ENCODE measurements at regions not wholly inside any gene's neighbourhood (a gene's known extent, or its start where the extent isn't known, plus 50 kb on each side); places are given as distances from the start of the nearest gene placed in this dataset.

- DNase-seq (ENCODE audit: low read depth): no peak
- no peak overlapping the region for H3K4me3 ChIP-seq (ENCODE audit: low read depth, low read length)
- TF ChIP-seq MAX (IDR thresholded peaks at IDR 0.05; ENCODE audit: low read depth, low read length): no peak
- no peak for TF ChIP-seq POLR2A (IDR thresholded peaks at IDR 0.05; ENCODE audit: extremely low read depth, insufficient read length)
- no peak for TF ChIP-seq MYC (IDR thresholded peaks at IDR 0.05; ENCODE audit: low read depth, low read length)
- TF ChIP-seq, protein P1, sequence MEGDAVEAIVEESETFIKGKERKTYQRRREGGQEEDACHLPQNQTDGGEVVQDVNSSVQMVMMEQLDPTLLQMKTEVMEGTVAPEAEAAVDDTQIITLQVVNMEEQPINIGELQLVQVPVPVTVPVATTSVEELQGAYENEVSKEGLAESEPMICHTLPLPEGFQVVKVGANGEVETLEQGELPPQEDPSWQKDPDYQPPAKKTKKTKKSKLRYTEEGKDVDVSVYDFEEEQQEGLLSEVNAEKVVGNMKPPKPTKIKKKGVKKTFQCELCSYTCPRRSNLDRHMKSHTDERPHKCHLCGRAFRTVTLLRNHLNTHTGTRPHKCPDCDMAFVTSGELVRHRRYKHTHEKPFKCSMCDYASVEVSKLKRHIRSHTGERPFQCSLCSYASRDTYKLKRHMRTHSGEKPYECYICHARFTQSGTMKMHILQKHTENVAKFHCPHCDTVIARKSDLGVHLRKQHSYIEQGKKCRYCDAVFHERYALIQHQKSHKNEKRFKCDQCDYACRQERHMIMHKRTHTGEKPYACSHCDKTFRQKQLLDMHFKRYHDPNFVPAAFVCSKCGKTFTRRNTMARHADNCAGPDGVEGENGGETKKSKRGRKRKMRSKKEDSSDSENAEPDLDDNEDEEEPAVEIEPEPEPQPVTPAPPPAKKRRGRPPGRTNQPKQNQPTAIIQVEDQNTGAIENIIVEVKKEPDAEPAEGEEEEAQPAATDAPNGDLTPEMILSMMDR (IDR thresholded peaks at IDR 0.05; ENCODE audit: low read depth, low read length): no peak
These were observed 54.3 kb upstream of the CERS6 start for GRCh38 chr2:168401771-168402170.

DNA sequence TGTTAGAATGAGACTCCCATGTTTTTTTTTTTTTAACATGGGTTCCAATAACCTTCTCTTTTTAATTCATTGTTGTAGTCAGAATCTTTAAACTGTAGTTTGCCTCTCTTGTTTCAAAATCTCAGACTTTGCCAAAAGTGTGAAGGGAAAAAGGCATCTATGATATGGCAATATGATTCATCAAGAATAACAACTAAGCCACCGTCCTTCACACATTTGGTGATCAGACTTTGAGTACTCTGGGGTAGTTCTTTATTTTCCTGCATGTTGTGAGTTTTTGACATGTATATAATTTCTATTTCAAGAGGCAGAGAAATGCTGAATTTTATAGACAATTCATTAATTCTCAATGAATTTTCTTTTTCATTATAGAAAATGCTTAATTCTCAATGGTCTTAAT, 53.5 kb upstream of the CERS6 start:
- H3K4me3 ChIP-seq (ENCODE audit: low read depth, low read length): no peak overlapping the region
- TF ChIP-seq, protein P1 (IDR thresholded peaks at IDR 0.05; ENCODE audit: low read depth, low read length): no peak
- TF ChIP-seq MYC (IDR thresholded peaks at IDR 0.05; ENCODE audit: low read depth, low read length): no peak
- TF ChIP-seq POLR2A (IDR thresholded peaks at IDR 0.05; ENCODE audit: extremely low read depth, insufficient read length): no peak
- no peak for TF ChIP-seq MAX (IDR thresholded peaks at IDR 0.05; ENCODE audit: low read depth, low read length)
- no peak for DNase-seq (ENCODE audit: low read depth)

GRCh38 chr2:168403736-168404135, 52.3 kb upstream of the CERS6 start:
- no peak overlapping the region for H3K4me3 ChIP-seq (ENCODE audit: low read depth, low read length)
- TF ChIP-seq MYC (IDR thresholded peaks at IDR 0.05; ENCODE audit: low read depth, low read length): no peak
- TF ChIP-seq, protein P1 (IDR thresholded peaks at IDR 0.05; ENCODE audit: low read depth, low read length): no peak
- TF ChIP-seq MAX (IDR thresholded peaks at IDR 0.05; ENCODE audit: low read depth, low read length): no peak
- TF ChIP-seq POLR2A (IDR thresholded peaks at IDR 0.05; ENCODE audit: extremely low read depth, insufficient read length): no peak

DNA sequence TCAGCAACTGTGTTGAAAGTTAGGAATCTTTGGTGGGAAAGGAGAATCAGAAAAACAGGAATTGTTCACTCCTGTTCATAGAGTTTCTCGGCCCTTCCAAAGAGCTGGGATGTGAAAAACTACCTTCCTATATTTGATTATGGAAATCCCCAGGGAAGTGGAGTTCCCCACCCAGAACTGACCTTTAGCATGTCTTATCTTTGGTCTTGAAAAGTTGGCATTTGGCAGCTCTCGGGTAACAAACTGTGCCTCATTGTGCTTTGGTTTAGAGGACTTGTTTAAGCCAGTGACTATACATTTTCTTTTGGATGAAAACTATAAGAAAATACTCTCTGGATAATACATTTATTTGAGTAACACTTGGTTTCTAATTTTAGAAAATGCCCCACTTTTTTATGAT, 51.3 kb upstream of the CERS6 start:
- no peak for TF ChIP-seq POLR2A (IDR thresholded peaks at IDR 0.05; ENCODE audit: extremely low read depth, insufficient read length)
- H3K4me3 ChIP-seq (ENCODE audit: low read depth, low read length): no peak overlapping the region
- no peak for DNase-seq (ENCODE audit: low read depth)

More at GRCh38 chr2:168403736-168404135, 52.3 kb upstream of the CERS6 start:
- DNase-seq (ENCODE audit: low read depth): no peak
